HL-60 (cell line): ENCODE measurements at regions not wholly inside any gene's neighbourhood (a gene's known extent, or its start where the extent isn't known, plus 50 kb on each side); places are given as distances from the start of the nearest gene placed in this dataset.

Experiments
- DNase-seq, 2 experiments: peaks; one replicate each; pipeline ENCODE4 v3.0.0-alpha.2; 2010 to 2020; ENCODE audit warnings: low read depth in 1 of 2, low spot score in 1 of 2
- H3K27ac ChIP-seq: fragments of 250-450 bp; sonication (Bioruptor Pico); replicated peaks from 2 replicates; pipeline ENCODE4 v1.5.1; 2020; ENCODE audit warnings: mild to moderate bottlenecking, moderate library complexity
- H3K27me3 ChIP-seq: fragments of 250-450 bp; sonication (Bioruptor Pico); 2 replicates; pipeline ENCODE4 v1.5.1; 2021; ENCODE audit warnings: mild to moderate bottlenecking, moderate library complexity; ENCODE audit not compliant: insufficient read depth, poor library complexity, severe bottlenecking
- H3K4me3 ChIP-seq: replicated peaks from 2 replicates; pipeline ENCODE4 v1.5.1; 2011; ENCODE audit warnings: mild to moderate bottlenecking, control low read depth, low read length; ENCODE audit not compliant: insufficient read depth
- CTCF ChIP-seq: IDR thresholded peaks from one replicate; pipeline ENCODE4 v1.5.1; 2011; ENCODE audit warnings: low read length, control low read depth, inconsistent platforms; ENCODE audit not compliant: insufficient read depth
- GABPA ChIP-seq: IDR thresholded peaks from 2 replicates; pipeline ENCODE4 v1.6.1; 2012; ENCODE audit warnings: low read depth
- POLR2AphosphoS5 ChIP-seq: IDR thresholded peaks from 2 replicates; pipeline ENCODE4 v1.6.1; 2012; ENCODE audit warnings: low read depth
- SPI1 ChIP-seq: IDR thresholded peaks from 2 replicates; pipeline ENCODE4 v1.6.1; 2012; ENCODE audit warnings: low read depth, mild to moderate bottlenecking, borderline replicate concordance
- TF ChIP-seq, protein P1 (sequence below): IDR thresholded peaks from 2 replicates; pipeline ENCODE4 v1.6.1; 2012; ENCODE audit warnings: low read depth; ENCODE audit not compliant: insufficient replicate concordance

DNA sequence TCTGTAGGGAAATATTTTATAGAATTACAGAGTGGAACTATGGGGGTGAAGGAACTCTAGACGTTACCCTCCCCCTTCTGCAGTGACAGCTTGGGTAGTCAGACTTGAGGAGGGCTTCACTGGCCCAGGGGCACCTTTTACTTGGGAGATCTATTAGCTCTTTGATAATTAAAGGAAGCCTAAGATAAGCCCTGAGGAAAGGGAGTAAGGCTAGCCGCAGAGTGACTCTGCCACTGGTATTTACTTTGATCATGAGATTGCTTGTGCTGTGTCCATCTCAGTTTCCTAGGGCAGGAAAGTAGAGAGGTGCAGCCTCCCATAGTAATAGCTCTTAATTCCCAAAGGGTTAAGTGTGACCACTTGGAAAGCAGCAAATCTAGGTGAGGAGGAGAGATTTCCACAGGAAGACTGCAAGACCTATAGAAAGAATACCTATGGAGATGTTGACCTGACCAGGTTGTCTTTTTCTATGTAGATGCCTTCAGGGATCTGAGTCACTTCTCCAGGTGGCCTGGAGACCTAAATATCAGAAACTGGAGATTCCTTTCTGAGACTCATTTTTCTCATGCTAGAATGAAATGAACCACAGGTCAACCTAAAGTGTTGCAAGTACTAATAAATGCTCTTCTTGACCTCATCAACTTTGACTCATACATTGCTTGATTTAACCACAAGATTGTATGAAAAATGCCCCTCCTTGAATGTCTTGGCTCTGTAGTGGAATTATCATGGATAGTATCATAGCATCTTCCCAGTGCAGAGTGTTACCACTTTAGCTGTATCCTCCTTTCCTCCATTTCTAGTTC, 447.3 kb upstream of the GHITM start:
- Histone ChIP-seq H3K4me3 (no peak overlapping the region), H3K27me3 (no peaks in the 10 kb centered on the region), H3K27ac (no peak overlapping the region)
- no peak for DNase-seq
- TF ChIP-seq CTCF (no peak), POLR2AphosphoS5 (no peak), SPI1 (no peak), GABPA (no peak)
- TF ChIP-seq, protein P1, sequence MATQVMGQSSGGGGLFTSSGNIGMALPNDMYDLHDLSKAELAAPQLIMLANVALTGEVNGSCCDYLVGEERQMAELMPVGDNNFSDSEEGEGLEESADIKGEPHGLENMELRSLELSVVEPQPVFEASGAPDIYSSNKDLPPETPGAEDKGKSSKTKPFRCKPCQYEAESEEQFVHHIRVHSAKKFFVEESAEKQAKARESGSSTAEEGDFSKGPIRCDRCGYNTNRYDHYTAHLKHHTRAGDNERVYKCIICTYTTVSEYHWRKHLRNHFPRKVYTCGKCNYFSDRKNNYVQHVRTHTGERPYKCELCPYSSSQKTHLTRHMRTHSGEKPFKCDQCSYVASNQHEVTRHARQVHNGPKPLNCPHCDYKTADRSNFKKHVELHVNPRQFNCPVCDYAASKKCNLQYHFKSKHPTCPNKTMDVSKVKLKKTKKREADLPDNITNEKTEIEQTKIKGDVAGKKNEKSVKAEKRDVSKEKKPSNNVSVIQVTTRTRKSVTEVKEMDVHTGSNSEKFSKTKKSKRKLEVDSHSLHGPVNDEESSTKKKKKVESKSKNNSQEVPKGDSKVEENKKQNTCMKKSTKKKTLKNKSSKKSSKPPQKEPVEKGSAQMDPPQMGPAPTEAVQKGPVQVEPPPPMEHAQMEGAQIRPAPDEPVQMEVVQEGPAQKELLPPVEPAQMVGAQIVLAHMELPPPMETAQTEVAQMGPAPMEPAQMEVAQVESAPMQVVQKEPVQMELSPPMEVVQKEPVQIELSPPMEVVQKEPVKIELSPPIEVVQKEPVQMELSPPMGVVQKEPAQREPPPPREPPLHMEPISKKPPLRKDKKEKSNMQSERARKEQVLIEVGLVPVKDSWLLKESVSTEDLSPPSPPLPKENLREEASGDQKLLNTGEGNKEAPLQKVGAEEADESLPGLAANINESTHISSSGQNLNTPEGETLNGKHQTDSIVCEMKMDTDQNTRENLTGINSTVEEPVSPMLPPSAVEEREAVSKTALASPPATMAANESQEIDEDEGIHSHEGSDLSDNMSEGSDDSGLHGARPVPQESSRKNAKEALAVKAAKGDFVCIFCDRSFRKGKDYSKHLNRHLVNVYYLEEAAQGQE: no peak

GRCh38 chr10:83698899-83699298, 440.4 kb upstream of the GHITM start:
- Histone ChIP-seq H3K4me3 (no peak overlapping the region), H3K27ac (no peak overlapping the region), H3K27me3 (no peaks in the 10 kb centered on the region)
- TF ChIP-seq SPI1 (no peak), POLR2AphosphoS5 (no peak), GABPA (no peak), CTCF (no peak)
- TF ChIP-seq, protein P1: no peak
- no peak for DNase-seq

- no peak for DNase-seq
Observed at GRCh38 chr10:83701799-83702198, 437.5 kb upstream of the GHITM start.

More at GRCh38 chr10:83701799-83702198, 437.5 kb upstream of the GHITM start:
- TF ChIP-seq GABPA (no peak), POLR2AphosphoS5 (no peak), CTCF (no peak), SPI1 (no peak)
- TF ChIP-seq, protein P1: no peak
- no peak overlapping the region for H3K4me3 ChIP-seq
- no peaks in the 10 kb centered on the region for H3K27me3 ChIP-seq
- no peak overlapping the region for H3K27ac ChIP-seq
